Pancreas (tissue), 10 donors: ENCODE measurements at regions not wholly inside any gene's neighbourhood (a gene's known extent, or its start where the extent isn't known, plus 50 kb on each side); places are given as distances from the start of the nearest gene placed in this dataset.
A peak's percentile ranks its signal among the peaks of the same experiment; 100 is the strongest.

Source experiments
- ATAC-seq, 4 donors: fragments of 200-7000 bp; cut with Tn5 transposase; one replicate each; pipeline versions ENCODE4 v1.8.0 to v1.9.1; 2020; ENCODE audit warnings: mild to moderate bottlenecking in 4 of 4, moderate library complexity in 4 of 4
- DNase-seq, 6 donors: peaks; one replicate each; pipeline ENCODE4 v3.0.0-alpha.2; 2020
- FAIRE-seq: peaks from 2 replicates; lab custom pipeline; 2012; peaks lifted over from hg19 to GRCh38; lab: Jason Lieb, UNC
- H3K27ac ChIP-seq, 4 donors: fragments of 200-600 bp; sonication (generic); 1 replicate in 3 of 4; 2 replicates in 1 of 4; pipeline versions ENCODE4 v1.5.0 to v1.8.0; 2020
- H3K27me3 ChIP-seq, 4 donors: fragments of 200-600 bp; one replicate each; pipeline ENCODE4 v1.8.0; 2021
- H3K36me3 ChIP-seq, 3 donors: fragments of 200-600 bp; sonication (generic) in 1 of 3; one replicate each; pipeline versions ENCODE4 v1.5.0 to v1.8.0; 2020 to 2021
- H3K4me1 ChIP-seq, 3 donors: fragments of 200-600 bp; one replicate each; pipeline ENCODE4 v1.8.0; 2021
- H3K4me3 ChIP-seq, 4 donors: fragments of 200-600 bp; sonication (generic) in 2 of 4; one replicate each; pipeline versions ENCODE4 v1.5.0 to v1.8.0; 2020 to 2021
- H3K9me3 ChIP-seq, 4 donors: fragments of 200-600 bp; one replicate each; pipeline ENCODE4 v1.8.0; 2021
- WGBS, 2 donors: extraction: QIAGEN DNeasy Blood & Tissue Kit; methylation state at CpG; one replicate each; pipeline ENCODE4 v1.1.7; 2013; 5-methylcytosine and 5-hydroxymethylcytosine counted together
- intact Hi-C, 3 donors: fragments of 100-400 bp; cut with DNase I; formaldehyde crosslinking; loops; one replicate each; pipeline versions ENCODE4 v1.11.1 to v1.14.2; 2022
- TF ChIP-seq, protein P1 (sequence below), 4 donors: fragments of 200-600 bp; sonication (generic) in 3 of 4; IDR thresholded peaks; one replicate each; pipeline versions ENCODE4 v1.5.0 to v1.8.0; 2021; ENCODE audit warnings: antibody characterized with exemption in 4 of 4
- donor health status: healthy with polysubstance abuse.
- donor health status: DM: no; HTN: no; CAD: no; lungs with moderate emphysema.
- donor health status: DM: no; HTN: no; CAD: no.
- donor health status: control.
- donor health status: control.
- donor health status: Bipolar disorder and iron deficiency.
- donor health status: DM: yes; HTN: yes; CAD: no.
- donor health status: DM: no; HTN: no; CAD: no.
- donor health status: DM: no; HTN: no; CAD: no.
- donor health status: DM: yes; HTN: yes; CAD: no.

DNA sequence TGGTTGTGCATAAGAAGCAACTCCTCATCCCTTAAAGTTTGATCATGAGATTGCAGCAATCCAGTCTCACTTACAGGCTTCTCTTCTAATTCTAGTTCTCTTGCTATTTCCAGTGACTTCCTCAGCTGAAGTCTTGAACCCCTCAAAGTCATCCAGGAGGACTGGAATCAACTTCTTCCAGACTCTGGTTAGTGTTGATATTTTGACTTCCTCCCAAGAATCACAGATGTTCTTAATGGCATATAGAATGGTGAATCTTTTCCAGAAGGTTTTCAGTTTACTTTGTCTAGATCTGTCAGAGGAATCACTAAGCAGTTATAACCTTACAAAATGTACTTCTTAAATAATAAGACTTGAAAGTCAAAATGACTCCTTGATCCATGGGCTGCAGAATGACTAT lies 81.3 kb upstream of the UBL3 start:
- H3K27me3 ChIP-seq = no peaks in the 10 kb centered on the region
- peaks cover 0 to 7% (median 0%) of the 10 kb centered on the region in 3 donors for H3K4me1 ChIP-seq
- no peak overlapping the region for H3K27ac ChIP-seq
- TF ChIP-seq, protein P1, sequence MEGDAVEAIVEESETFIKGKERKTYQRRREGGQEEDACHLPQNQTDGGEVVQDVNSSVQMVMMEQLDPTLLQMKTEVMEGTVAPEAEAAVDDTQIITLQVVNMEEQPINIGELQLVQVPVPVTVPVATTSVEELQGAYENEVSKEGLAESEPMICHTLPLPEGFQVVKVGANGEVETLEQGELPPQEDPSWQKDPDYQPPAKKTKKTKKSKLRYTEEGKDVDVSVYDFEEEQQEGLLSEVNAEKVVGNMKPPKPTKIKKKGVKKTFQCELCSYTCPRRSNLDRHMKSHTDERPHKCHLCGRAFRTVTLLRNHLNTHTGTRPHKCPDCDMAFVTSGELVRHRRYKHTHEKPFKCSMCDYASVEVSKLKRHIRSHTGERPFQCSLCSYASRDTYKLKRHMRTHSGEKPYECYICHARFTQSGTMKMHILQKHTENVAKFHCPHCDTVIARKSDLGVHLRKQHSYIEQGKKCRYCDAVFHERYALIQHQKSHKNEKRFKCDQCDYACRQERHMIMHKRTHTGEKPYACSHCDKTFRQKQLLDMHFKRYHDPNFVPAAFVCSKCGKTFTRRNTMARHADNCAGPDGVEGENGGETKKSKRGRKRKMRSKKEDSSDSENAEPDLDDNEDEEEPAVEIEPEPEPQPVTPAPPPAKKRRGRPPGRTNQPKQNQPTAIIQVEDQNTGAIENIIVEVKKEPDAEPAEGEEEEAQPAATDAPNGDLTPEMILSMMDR (IDR thresholded peaks at IDR 0.05) = no peak
- DNase-seq = no peak
- H3K4me3 ChIP-seq = no peak overlapping the region
- ATAC-seq = no peak
- no peaks in the 10 kb centered on the region for H3K36me3 ChIP-seq
- intact Hi-C loops = no loop called here
- H3K9me3 ChIP-seq = no peaks in the 10 kb centered on the region
- no peak for FAIRE-seq

DNA sequence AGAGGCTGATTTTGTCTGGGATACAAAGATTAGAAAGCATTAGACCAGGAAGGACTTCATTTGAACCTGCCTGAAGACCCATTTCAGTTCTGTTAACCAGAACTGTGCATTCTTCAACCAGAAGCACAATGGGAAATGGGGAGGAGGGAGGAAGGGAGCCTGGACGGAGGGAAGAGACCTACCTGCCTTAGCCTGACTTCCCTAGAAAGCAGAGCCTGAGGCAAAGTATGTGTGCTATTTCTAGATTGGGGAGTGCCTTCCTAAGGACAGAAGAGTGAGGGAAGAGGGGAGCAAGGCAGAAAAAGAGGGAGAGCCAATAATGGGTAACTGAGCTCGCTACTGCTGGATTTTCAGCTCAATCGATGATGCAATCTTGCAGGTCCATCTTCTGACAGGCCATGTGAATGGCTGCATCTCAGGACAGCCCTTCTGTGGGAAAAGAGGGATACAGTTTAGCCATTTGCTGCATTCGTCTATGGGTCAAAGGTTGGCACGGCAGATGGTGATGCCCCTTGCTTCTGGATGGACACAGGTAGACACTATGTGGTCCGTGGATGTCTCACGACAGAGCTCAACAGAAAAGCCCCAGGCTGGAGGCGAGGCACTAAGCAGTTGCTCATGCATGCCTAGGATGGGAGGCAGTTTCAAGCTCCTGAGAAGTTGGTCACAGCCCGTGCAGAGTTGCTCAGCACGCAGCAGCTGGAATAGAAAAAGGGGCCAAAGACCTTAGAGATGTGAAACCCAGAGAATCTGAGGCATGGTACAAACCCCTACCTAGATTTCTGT lies 78.8 kb upstream of the UBL3 start:
- WGBS, 2 donors = 85 to 87% methylated on average over 10 of the region's 10 CpGs
- peaks cover 17 to 20% (median 17%) of the 10 kb centered on the region in 3 donors for H3K4me1 ChIP-seq
- FAIRE-seq (no peak), ATAC-seq (no peak), DNase-seq (no peak)
- no peaks in the 10 kb centered on the region for H3K9me3 ChIP-seq
- no peak overlapping the region for H3K27ac ChIP-seq
- H3K4me3 ChIP-seq = no peak overlapping the region
- TF ChIP-seq, protein P1 (IDR thresholded peaks at IDR 0.05) = no peak
- no peaks in the 10 kb centered on the region for H3K36me3 ChIP-seq
- intact Hi-C loops = no loop called here
- H3K27me3 ChIP-seq = no peaks in the 10 kb centered on the region

DNA sequence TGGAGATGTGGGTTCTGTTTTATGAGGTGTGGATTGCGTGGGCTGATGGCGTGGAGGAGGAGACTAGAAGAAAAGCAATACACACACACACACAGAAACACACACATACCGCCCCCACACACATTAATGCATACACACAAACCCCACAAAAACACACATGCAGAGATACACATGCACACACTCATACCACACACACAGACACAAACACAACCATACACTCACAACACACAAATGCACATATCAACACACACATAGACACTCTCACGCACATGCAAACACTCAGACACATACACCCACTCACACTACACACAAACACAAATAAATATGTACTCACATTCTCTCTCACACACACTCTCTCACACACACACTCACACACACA lies 75.7 kb upstream of the UBL3 start:
- FAIRE-seq (no peak), ATAC-seq (no peak), DNase-seq (no peak)
- no peaks in the 10 kb centered on the region for H3K36me3 ChIP-seq
- peaks cover 33 to 34% (median 34%) of the 10 kb centered on the region in 3 donors for H3K4me1 ChIP-seq
- no peak overlapping the region for H3K4me3 ChIP-seq
- TF ChIP-seq, protein P1 (IDR thresholded peaks at IDR 0.05) = no peak
- no peaks in the 10 kb centered on the region for H3K27me3 ChIP-seq
- no peaks in the 10 kb centered on the region for H3K9me3 ChIP-seq
- 88 to 89% methylated on average over 4 of the region's 4 CpGs for WGBS, 2 donors
- intact Hi-C loops = no loop called here
- H3K27ac ChIP-seq = peak overlapping the region; percentile 85 to 93 (median 90)

DNA sequence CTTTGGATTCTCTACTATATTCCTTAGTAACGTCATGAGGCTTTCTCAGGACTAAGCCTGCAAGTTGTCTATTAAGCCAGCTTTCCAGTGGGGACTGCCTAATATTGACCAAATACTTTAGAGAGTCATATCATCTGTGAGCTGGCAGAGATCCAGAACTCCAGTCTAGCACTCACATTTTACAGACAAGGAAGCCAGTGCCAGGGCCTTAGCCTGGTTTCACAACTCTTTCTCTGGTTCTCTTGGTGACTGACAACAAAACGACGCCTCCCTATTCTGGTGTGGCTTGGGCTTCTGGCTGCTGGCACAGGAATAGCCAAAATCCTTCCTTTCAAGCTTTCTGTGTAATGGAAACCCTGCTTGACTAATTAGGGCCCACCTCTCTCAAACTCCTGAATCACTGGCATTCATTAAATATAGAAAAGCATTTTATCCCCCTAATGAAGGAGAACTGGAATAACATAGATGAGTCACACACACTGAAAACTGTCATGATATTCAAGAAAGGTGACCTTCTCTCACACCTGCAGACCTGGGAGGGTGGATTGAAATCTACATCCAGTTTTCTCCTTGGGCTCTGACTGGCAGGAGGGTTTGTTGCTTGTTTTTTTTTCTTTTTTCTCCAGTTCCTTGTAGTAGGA lies 75.2 kb upstream of the UBL3 start:
- Histone ChIP-seq H3K9me3 (no peaks in the 10 kb centered on the region), H3K4me3 (no peak overlapping the region), H3K27me3 (no peaks in the 10 kb centered on the region), H3K4me1 (peaks cover 33 to 34% (median 34%) of the 10 kb centered on the region in 3 donors), H3K27ac (peak overlapping the region; percentile 85 to 93 (median 90)), H3K36me3 (no peaks in the 10 kb centered on the region)
- ATAC-seq = peak; percentile 56 to 80 (median 66)
- TF ChIP-seq, protein P1 (IDR thresholded peaks at IDR 0.05) = no peak
- no peak for FAIRE-seq
- WGBS, 2 donors = 8 to 9% methylated on average over 3 of the region's 3 CpGs
- intact Hi-C loops = no loop called here
- DNase-seq = peak in 5 of 6 donors; percentile 68 to 90 (median 90)
